ENCODE measurements at regions not wholly inside any gene's neighbourhood (a gene's known extent, or its start where the extent isn't known, plus 50 kb on each side); places are given as distances from the start of the nearest gene placed in this dataset.

DNA sequence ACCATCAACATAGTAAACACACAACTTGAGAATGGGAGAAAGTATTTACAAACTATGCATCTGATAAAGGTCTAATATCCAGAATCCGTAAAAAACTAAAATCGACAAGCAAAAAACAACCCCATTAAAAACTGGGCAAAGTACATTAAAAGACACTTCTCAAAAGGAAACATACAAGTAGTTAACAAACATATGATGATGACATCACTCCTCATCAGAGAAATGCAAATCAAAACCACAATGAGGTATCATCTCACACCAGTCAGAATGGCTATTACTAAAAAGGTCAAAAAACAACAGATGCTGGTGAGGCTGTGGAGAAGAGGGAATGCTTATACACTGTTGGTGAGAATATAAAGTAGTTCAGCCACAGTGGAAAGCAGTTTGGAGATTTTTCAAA lies 125.1 kb downstream of the TFPI2 start:
- Histone ChIP-seq H3K4me1 (ENCODE audit: low read depth) (no peaks in the 10 kb centered on the region), H3K4me3 (no peak overlapping the region), H3K9me3 (no peaks in the 10 kb centered on the region), H3K36me3 (ENCODE audit: low read depth) (no peaks in the 10 kb centered on the region)
- intact Hi-C loops (cut with DNase I, micrococcal nuclease): no loop called here
- TF ChIP-seq CTCF (IDR thresholded peaks at IDR 0.05): no peak
- DNase-seq (no peak), ATAC-seq (no peak)

DNA sequence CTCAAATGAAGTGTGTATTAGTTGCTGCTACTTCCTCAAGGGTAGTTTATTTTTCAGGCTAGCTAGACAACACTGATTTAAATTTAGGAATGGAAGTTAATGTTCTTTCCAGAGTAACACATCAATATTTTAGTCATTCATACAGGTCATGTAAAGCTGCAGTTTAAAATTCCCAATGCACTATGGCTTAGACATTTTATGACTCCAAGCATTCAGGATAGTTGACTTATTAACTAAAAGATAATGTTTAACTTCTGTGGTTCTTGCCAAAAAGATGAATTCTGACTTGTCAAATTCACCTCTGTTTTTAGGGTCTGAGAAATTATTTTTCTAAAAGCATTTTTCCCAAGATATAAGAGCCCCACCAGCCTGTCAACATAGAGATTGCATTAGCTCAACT lies 131.9 kb downstream of the TFPI2 start:
- no peak for TF ChIP-seq CTCF (IDR thresholded peaks at IDR 0.05)
- H3K36me3 ChIP-seq (ENCODE audit: low read depth): no peaks in the 10 kb centered on the region
- intact Hi-C loops (cut with DNase I, micrococcal nuclease): no loop called here
- DNase-seq (no peak), ATAC-seq (no peak)
- H3K4me3 ChIP-seq: no peak overlapping the region
- no peaks in the 10 kb centered on the region for H3K9me3 ChIP-seq
- no peaks in the 10 kb centered on the region for H3K4me1 ChIP-seq (ENCODE audit: low read depth)

DNA sequence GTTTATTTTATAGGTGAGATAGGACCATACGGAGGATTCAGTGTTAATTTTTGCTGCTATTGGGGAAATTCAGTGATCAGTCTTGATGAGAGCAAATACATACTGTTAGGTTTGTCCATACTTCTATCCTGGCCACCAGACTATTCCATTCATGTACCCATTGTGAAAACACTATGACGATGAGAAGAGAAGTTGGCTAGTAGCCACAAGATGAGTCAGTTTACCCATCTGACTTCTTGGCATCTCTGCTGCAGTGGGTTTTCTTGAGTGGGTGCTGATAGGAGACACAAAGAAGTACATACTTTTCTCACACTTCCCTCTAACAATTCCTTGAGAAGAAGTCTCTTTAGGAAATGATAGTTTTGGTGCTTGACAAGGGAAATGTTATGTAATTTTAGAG lies 133.1 kb downstream of the TFPI2 start:
- ATAC-seq (no peak), DNase-seq (no peak)
- Histone ChIP-seq H3K36me3 (ENCODE audit: low read depth) (no peaks in the 10 kb centered on the region), H3K9me3 (no peaks in the 10 kb centered on the region), H3K4me1 (ENCODE audit: low read depth) (no peaks in the 10 kb centered on the region), H3K4me3 (no peak overlapping the region)
- intact Hi-C loops (cut with DNase I, micrococcal nuclease): no loop called here
- TF ChIP-seq CTCF (IDR thresholded peaks at IDR 0.05): no peak

GRCh38 chr7:93756890-93757289 lies 133.7 kb downstream of the TFPI2 start:
- intact Hi-C loops (cut with DNase I, micrococcal nuclease): no loop called here
- DNase-seq (no peak), ATAC-seq (no peak)
- no peaks in the 10 kb centered on the region for H3K4me1 ChIP-seq (ENCODE audit: low read depth)
- no peak for TF ChIP-seq CTCF (IDR thresholded peaks at IDR 0.05)
- no peaks in the 10 kb centered on the region for H3K9me3 ChIP-seq
- no peaks in the 10 kb centered on the region for H3K36me3 ChIP-seq (ENCODE audit: low read depth)
- no peak overlapping the region for H3K4me3 ChIP-seq

DNA sequence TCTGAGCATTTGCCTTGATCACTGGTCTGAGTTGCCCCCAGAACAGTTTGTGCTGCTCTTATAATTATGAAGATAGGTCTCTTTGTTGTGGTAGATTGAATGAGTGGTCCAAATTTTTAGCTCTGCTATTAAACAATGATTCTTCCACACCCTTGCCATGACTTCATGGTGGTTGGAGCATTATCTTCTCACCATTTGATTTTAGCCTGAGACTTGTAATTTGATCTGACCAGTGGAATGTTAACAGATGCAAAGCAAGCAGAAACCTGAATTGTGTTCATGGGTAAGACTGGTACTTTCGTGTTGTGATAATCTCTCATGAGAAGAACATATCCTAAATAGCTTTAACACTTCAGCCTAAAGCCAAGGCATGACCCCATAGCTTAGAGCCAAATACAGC lies 139.1 kb downstream of the TFPI2 start:
- TF ChIP-seq CTCF (IDR thresholded peaks at IDR 0.05): no peak
- Histone ChIP-seq H3K36me3 (ENCODE audit: low read depth) (no peaks in the 10 kb centered on the region), H3K4me1 (ENCODE audit: low read depth) (no peaks in the 10 kb centered on the region), H3K4me3 (no peak overlapping the region), H3K9me3 (no peaks in the 10 kb centered on the region)
- ATAC-seq (no peak), DNase-seq (no peak)
- intact Hi-C loops (cut with DNase I, micrococcal nuclease): no loop called here

- Histone ChIP-seq H3K4me3 (no peak overlapping the region), H3K9me3 (no peaks in the 10 kb centered on the region), H3K4me1 (ENCODE audit: low read depth) (no peaks in the 10 kb centered on the region), H3K36me3 (ENCODE audit: low read depth) (no peaks in the 10 kb centered on the region)
- no peak for ATAC-seq
- TF ChIP-seq CTCF (IDR thresholded peaks at IDR 0.05): no peak
- DNase-seq: no peak
- intact Hi-C loops (cut with DNase I, micrococcal nuclease): no loop called here
Measured at GRCh38 chr7:93750986-93751385, 139.6 kb downstream of the TFPI2 start.
